Activated CD4-positive, alpha-beta memory T cell treated with anti-CD3 and anti-CD28 coated beads for 36 hours (primary cell): ENCODE measurements at regions not wholly inside any gene's neighbourhood (a gene's known extent, or its start where the extent isn't known, plus 50 kb on each side); places are given as distances from the start of the nearest gene placed in this dataset.

ENCODE experiments used
- CTCF ChIA-PET: fragments of 350-600 bp; sonication (Branson Sonifier 250); formaldehyde crosslinking; loops from one replicate; lab custom pipeline; 2021; ENCODE audit warnings: antibody characterized with exemption, inconsistent platforms; lab: Charles Lee
- POLR2A ChIA-PET: fragments of 350-600 bp; sonication (Branson Sonifier 250); formaldehyde crosslinking; loops from one replicate; lab custom pipeline; 2021; ENCODE audit warnings: antibody characterized with exemption; lab: Charles Lee
- DNase-seq: peaks from one replicate; pipeline ENCODE4 v3.0.0-alpha.2; 2020
- H3K27ac Mint-ChIP-seq: one replicate; pipeline ENCODE4 v1.8.0; 2021; ENCODE audit warnings: mixed read lengths
- H3K27me3 Mint-ChIP-seq: one replicate; pipeline ENCODE4 v1.8.0; 2021; ENCODE audit warnings: mixed read lengths
- H3K36me3 Mint-ChIP-seq: one replicate; pipeline ENCODE4 v1.8.0; 2021; ENCODE audit warnings: mixed read lengths
- H3K4me1 Mint-ChIP-seq: one replicate; pipeline ENCODE4 v1.8.0; 2021; ENCODE audit warnings: low read depth, mixed read lengths
- H3K4me3 Mint-ChIP-seq: one replicate; pipeline ENCODE4 v1.8.0; 2021; ENCODE audit warnings: mild to moderate bottlenecking, mixed read lengths
- H3K9me3 Mint-ChIP-seq: one replicate; pipeline ENCODE4 v1.8.0; 2021; ENCODE audit warnings: mixed read lengths
- intact Hi-C: fragments of 100-400 bp; cut with micrococcal nuclease; formaldehyde crosslinking; loops from one replicate; pipeline ENCODE4 v1.15.1; 2023

- H3K36me3 Mint-ChIP-seq, result no peaks in the 10 kb centered on the region
Measured at GRCh38 chr7:131898418-131898817, 342.0 kb upstream of the PODXL start.

GRCh38 chr7:131897790-131898165 is 341.4 kb upstream of the PODXL start:
- H3K36me3 Mint-ChIP-seq, result no peaks in the 10 kb centered on the region
- no peak overlapping the region for H3K4me3 Mint-ChIP-seq
- H3K27me3 Mint-ChIP-seq, result peaks cover 5% of the 10 kb centered on the region
- H3K4me1 Mint-ChIP-seq, result no peaks in the 10 kb centered on the region
- H3K9me3 Mint-ChIP-seq, result peaks cover 3% of the 10 kb centered on the region
- H3K27ac Mint-ChIP-seq, result no peak overlapping the region
- CTCF ChIA-PET, result no interaction called here
- POLR2A ChIA-PET, result no interaction called here
- intact Hi-C loops, result no loop called here
- no peak for DNase-seq

More at GRCh38 chr7:131898418-131898817, 342.0 kb upstream of the PODXL start:
- Mint-ChIP-seq H3K27ac (no peak overlapping the region), H3K27me3 (peaks cover 5% of the 10 kb centered on the region), H3K4me3 (no peak overlapping the region), H3K9me3 (peaks cover 4% of the 10 kb centered on the region), H3K4me1 (no peaks in the 10 kb centered on the region)
- ChIA-PET CTCF (no interaction called here), POLR2A (no interaction called here)
- intact Hi-C loops, result no loop called here
- DNase-seq, result peak; percentile 18

GRCh38 chr7:131897016-131897789 is 340.8 kb upstream of the PODXL start:
- peaks cover 5% of the 10 kb centered on the region for H3K27me3 Mint-ChIP-seq
- H3K4me1 Mint-ChIP-seq, result no peaks in the 10 kb centered on the region
- ChIA-PET CTCF (no interaction called here), POLR2A (no interaction called here)
- intact Hi-C loops, result no loop called here
- no peak for DNase-seq
- no peaks in the 10 kb centered on the region for H3K36me3 Mint-ChIP-seq
- peaks cover under 1% of the 10 kb centered on the region for H3K9me3 Mint-ChIP-seq
- no peak overlapping the region for H3K4me3 Mint-ChIP-seq
- H3K27ac Mint-ChIP-seq, result no peak overlapping the region

GRCh38 chr7:131896165-131896863 is 339.9 kb upstream of the PODXL start:
- no peak overlapping the region for H3K4me3 Mint-ChIP-seq
- POLR2A ChIA-PET, result no interaction called here

GRCh38 chr7:131895541-131896164 is 339.2 kb upstream of the PODXL start:
- no peaks in the 10 kb centered on the region for H3K4me1 Mint-ChIP-seq
- intact Hi-C loops, result no loop called here

More at GRCh38 chr7:131896165-131896863, 339.9 kb upstream of the PODXL start:
- Mint-ChIP-seq H3K9me3 (no peaks in the 10 kb centered on the region), H3K27ac (no peak overlapping the region), H3K36me3 (no peaks in the 10 kb centered on the region), H3K27me3 (peaks cover 3% of the 10 kb centered on the region), H3K4me1 (no peaks in the 10 kb centered on the region)
- intact Hi-C loops, result no loop called here
- CTCF ChIA-PET, result no interaction called here
- no peak for DNase-seq

GRCh38 chr7:131893631-131894340 is 337.4 kb upstream of the PODXL start:
- intact Hi-C loops, result no loop called here
- no peaks in the 10 kb centered on the region for H3K9me3 Mint-ChIP-seq
- no peak for DNase-seq
- peaks cover 5% of the 10 kb centered on the region for H3K27me3 Mint-ChIP-seq
- no peak overlapping the region for H3K4me3 Mint-ChIP-seq
- CTCF ChIA-PET, result no interaction called here
- no peak overlapping the region for H3K27ac Mint-ChIP-seq
- H3K4me1 Mint-ChIP-seq, result no peaks in the 10 kb centered on the region
- H3K36me3 Mint-ChIP-seq, result no peaks in the 10 kb centered on the region
- POLR2A ChIA-PET, result no interaction called here

More at GRCh38 chr7:131895541-131896164, 339.2 kb upstream of the PODXL start:
- H3K36me3 Mint-ChIP-seq, result no peaks in the 10 kb centered on the region
- DNase-seq, result no peak
- CTCF ChIA-PET, result no interaction called here
- H3K27me3 Mint-ChIP-seq, result peaks cover 5% of the 10 kb centered on the region
- no peak overlapping the region for H3K4me3 Mint-ChIP-seq
- POLR2A ChIA-PET, result no interaction called here
- H3K27ac Mint-ChIP-seq, result no peak overlapping the region
- H3K9me3 Mint-ChIP-seq, result no peaks in the 10 kb centered on the region

GRCh38 chr7:131890176-131890575 is 333.7 kb upstream of the PODXL start:
- Mint-ChIP-seq H3K27ac (no peak overlapping the region), H3K4me3 (no peak overlapping the region), H3K9me3 (peaks cover 8% of the 10 kb centered on the region), H3K4me1 (no peaks in the 10 kb centered on the region), H3K36me3 (no peaks in the 10 kb centered on the region), H3K27me3 (peaks cover 2% of the 10 kb centered on the region)
- POLR2A ChIA-PET, result no interaction called here
- intact Hi-C loops, result no loop called here
- no peak for DNase-seq
- CTCF ChIA-PET, result no interaction called here

GRCh38 chr7:131889572-131890150 is 333.2 kb upstream of the PODXL start:
- DNase-seq, result no peak
- POLR2A ChIA-PET, result no interaction called here
- H3K27ac Mint-ChIP-seq, result no peak overlapping the region
- peaks cover 2% of the 10 kb centered on the region for H3K27me3 Mint-ChIP-seq
- H3K4me1 Mint-ChIP-seq, result no peaks in the 10 kb centered on the region
- intact Hi-C loops, result no loop called here
- peaks cover 10% of the 10 kb centered on the region for H3K9me3 Mint-ChIP-seq
- H3K36me3 Mint-ChIP-seq, result no peaks in the 10 kb centered on the region
- H3K4me3 Mint-ChIP-seq, result no peak overlapping the region
- CTCF ChIA-PET, result no interaction called here

GRCh38 chr7:131883769-131884168 is 327.3 kb upstream of the PODXL start:
- ChIA-PET POLR2A (no interaction called here), CTCF (interaction anchor here (1.5 kb wide), 1 partner anchor 25 kb away, joined by 4 read pairs; no protein-coding TSS in a partner anchor)
- H3K4me3 Mint-ChIP-seq, result no peak overlapping the region
- H3K27me3 Mint-ChIP-seq, result peaks cover 4% of the 10 kb centered on the region
- intact Hi-C loops, result no loop called here
- H3K27ac Mint-ChIP-seq, result no peak overlapping the region
- no peaks in the 10 kb centered on the region for H3K36me3 Mint-ChIP-seq
- no peaks in the 10 kb centered on the region for H3K4me1 Mint-ChIP-seq
- H3K9me3 Mint-ChIP-seq, result peaks cover 10% of the 10 kb centered on the region
- DNase-seq, result no peak

GRCh38 chr7:131883196-131883595 is 326.8 kb upstream of the PODXL start:
- CTCF ChIA-PET, result interaction anchor here (1.5 kb wide), 1 partner anchor 25 kb away, joined by 4 read pairs; no protein-coding TSS in a partner anchor
- Mint-ChIP-seq H3K27ac (no peak overlapping the region), H3K9me3 (peaks cover 10% of the 10 kb centered on the region), H3K27me3 (peaks cover 4% of the 10 kb centered on the region), H3K36me3 (no peaks in the 10 kb centered on the region), H3K4me3 (no peak overlapping the region), H3K4me1 (no peaks in the 10 kb centered on the region)
- POLR2A ChIA-PET, result no interaction called here
- intact Hi-C loops, result no loop called here
- DNase-seq, result no peak

GRCh38 chr7:131882321-131882720 is 325.9 kb upstream of the PODXL start:
- intact Hi-C loops, result no loop called here
- ChIA-PET CTCF (no interaction called here), POLR2A (no interaction called here)
- Mint-ChIP-seq H3K4me3 (no peak overlapping the region), H3K9me3 (peaks cover 10% of the 10 kb centered on the region), H3K27ac (no peak overlapping the region), H3K36me3 (no peaks in the 10 kb centered on the region), H3K27me3 (peaks cover 4% of the 10 kb centered on the region), H3K4me1 (no peaks in the 10 kb centered on the region)
- no peak for DNase-seq

- intact Hi-C loops, result no loop called here
- CTCF ChIA-PET, result no interaction called here
- no peak overlapping the region for H3K27ac Mint-ChIP-seq
- H3K4me3 Mint-ChIP-seq, result no peak overlapping the region
- H3K27me3 Mint-ChIP-seq, result peaks cover 4% of the 10 kb centered on the region
- DNase-seq, result no peak
- no peaks in the 10 kb centered on the region for H3K36me3 Mint-ChIP-seq
- POLR2A ChIA-PET, result no interaction called here
- no peaks in the 10 kb centered on the region for H3K4me1 Mint-ChIP-seq
- H3K9me3 Mint-ChIP-seq, result peaks cover 1% of the 10 kb centered on the region
Measured at GRCh38 chr7:131880078-131880477, 323.6 kb upstream of the PODXL start.
